Activated CD8-positive, alpha-beta T cell treated with anti-CD3 and anti-CD28 coated beads for 36 hours (primary cell): ENCODE measurements at regions not wholly inside any gene's neighbourhood (a gene's known extent, or its start where the extent isn't known, plus 50 kb on each side); places are given as distances from the start of the nearest gene placed in this dataset.

Experiments
- ATAC-seq: fragments of 200-7000 bp; cut with Tn5 transposase; one replicate; pipeline ENCODE4 v1.10.0; 2021; ENCODE audit warnings: mild to moderate bottlenecking, moderate library complexity
- CTCF ChIA-PET: fragments of 350-600 bp; sonication (Branson Sonifier 250); formaldehyde crosslinking; loops from one replicate; lab custom pipeline; 2021; ENCODE audit warnings: antibody characterized with exemption; lab: Charles Lee
- POLR2A ChIA-PET: fragments of 350-600 bp; sonication (Branson Sonifier 250); formaldehyde crosslinking; loops from one replicate; lab custom pipeline; 2021; ENCODE audit warnings: antibody characterized with exemption; lab: Charles Lee
- DNase-seq: peaks from one replicate; pipeline ENCODE4 v3.0.0-alpha.2; 2020
- H3K27ac Mint-ChIP-seq: one replicate; pipeline ENCODE4 v1.8.0; 2021; ENCODE audit warnings: mild to moderate bottlenecking, mixed read lengths
- H3K27me3 Mint-ChIP-seq: one replicate; pipeline ENCODE4 v1.8.0; 2021; ENCODE audit warnings: mixed read lengths
- H3K36me3 Mint-ChIP-seq: one replicate; pipeline ENCODE4 v1.8.0; 2021; ENCODE audit warnings: low read depth, mixed read lengths
- H3K4me1 Mint-ChIP-seq: one replicate; pipeline ENCODE4 v1.8.0; 2021; ENCODE audit warnings: low read depth, mixed read lengths
- H3K4me3 Mint-ChIP-seq: one replicate; pipeline ENCODE4 v1.8.0; 2021; ENCODE audit warnings: mild to moderate bottlenecking, moderate library complexity, mixed read lengths
- H3K9me3 Mint-ChIP-seq: one replicate; pipeline ENCODE4 v1.8.0; 2021; ENCODE audit warnings: mixed read lengths
- intact Hi-C: fragments of 100-400 bp; cut with micrococcal nuclease; formaldehyde crosslinking; loops from one replicate; pipeline ENCODE4 v1.10.0; 2022
- TF ChIP-seq, protein P1 (sequence below): fragments of 200-600 bp; IDR thresholded peaks from one replicate; pipeline ENCODE4 v1.8.0; 2022; ENCODE audit warnings: antibody characterized with exemption, mild to moderate bottlenecking

- POLR2A ChIA-PET, result no interaction called here
- H3K27me3 Mint-ChIP-seq, result peaks cover 23% of the 10 kb centered on the region
- CTCF ChIA-PET, result no interaction called here
- DNase-seq, result no peak
- H3K4me3 Mint-ChIP-seq, result no peak overlapping the region
- no peaks in the 10 kb centered on the region for H3K36me3 Mint-ChIP-seq
- ATAC-seq, result no peak
- intact Hi-C loops, result no loop called here
- peaks cover 14% of the 10 kb centered on the region for H3K4me1 Mint-ChIP-seq
- H3K27ac Mint-ChIP-seq, result no peak overlapping the region
- TF ChIP-seq, protein P1, sequence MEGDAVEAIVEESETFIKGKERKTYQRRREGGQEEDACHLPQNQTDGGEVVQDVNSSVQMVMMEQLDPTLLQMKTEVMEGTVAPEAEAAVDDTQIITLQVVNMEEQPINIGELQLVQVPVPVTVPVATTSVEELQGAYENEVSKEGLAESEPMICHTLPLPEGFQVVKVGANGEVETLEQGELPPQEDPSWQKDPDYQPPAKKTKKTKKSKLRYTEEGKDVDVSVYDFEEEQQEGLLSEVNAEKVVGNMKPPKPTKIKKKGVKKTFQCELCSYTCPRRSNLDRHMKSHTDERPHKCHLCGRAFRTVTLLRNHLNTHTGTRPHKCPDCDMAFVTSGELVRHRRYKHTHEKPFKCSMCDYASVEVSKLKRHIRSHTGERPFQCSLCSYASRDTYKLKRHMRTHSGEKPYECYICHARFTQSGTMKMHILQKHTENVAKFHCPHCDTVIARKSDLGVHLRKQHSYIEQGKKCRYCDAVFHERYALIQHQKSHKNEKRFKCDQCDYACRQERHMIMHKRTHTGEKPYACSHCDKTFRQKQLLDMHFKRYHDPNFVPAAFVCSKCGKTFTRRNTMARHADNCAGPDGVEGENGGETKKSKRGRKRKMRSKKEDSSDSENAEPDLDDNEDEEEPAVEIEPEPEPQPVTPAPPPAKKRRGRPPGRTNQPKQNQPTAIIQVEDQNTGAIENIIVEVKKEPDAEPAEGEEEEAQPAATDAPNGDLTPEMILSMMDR, result no peak
- no peaks in the 10 kb centered on the region for H3K9me3 Mint-ChIP-seq
These were observed 889.1 kb upstream of the ZEB2 start for GRCh38 chr2:145408980-145409379.

GRCh38 chr2:145404690-145405089, 884.8 kb upstream of the ZEB2 start:
- CTCF ChIA-PET, result no interaction called here
- no peak overlapping the region for H3K27ac Mint-ChIP-seq
- no peaks in the 10 kb centered on the region for H3K4me1 Mint-ChIP-seq
- no peaks in the 10 kb centered on the region for H3K9me3 Mint-ChIP-seq
- ATAC-seq (no peak), DNase-seq (no peak)
- H3K27me3 Mint-ChIP-seq, result peaks cover 5% of the 10 kb centered on the region
- POLR2A ChIA-PET, result no interaction called here
- intact Hi-C loops, result no loop called here
- H3K4me3 Mint-ChIP-seq, result no peak overlapping the region
- TF ChIP-seq, protein P1, result no peak
- H3K36me3 Mint-ChIP-seq, result no peaks in the 10 kb centered on the region

DNA sequence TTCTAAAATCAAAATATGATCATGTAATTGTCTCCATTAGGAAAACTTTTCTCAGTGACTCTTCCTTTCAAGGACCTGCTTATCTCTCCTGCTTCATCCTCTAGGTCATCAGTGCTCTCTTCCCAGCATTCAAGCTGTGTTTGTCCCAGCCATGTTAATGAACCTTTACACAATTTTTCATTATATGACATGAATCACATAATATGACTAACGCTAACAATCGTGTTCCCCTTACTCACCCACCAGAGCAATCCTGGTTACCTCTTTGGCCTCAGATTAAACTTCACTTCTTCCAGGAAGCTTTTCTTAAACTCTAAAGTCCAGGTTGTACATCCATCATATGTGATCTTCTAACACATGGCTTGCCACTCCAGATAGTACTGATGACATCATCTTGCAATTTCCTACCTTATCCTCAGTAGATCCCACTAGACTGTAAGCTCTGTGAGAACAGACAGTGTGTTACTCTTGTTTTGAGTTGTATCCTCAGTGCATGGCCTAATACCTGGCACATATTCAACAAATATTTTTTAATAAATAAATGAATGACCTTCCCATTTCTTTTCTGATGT, 882.9 kb upstream of the ZEB2 start:
- POLR2A ChIA-PET, result no interaction called here
- Mint-ChIP-seq H3K4me1 (no peaks in the 10 kb centered on the region), H3K4me3 (no peak overlapping the region), H3K27ac (no peak overlapping the region), H3K36me3 (no peaks in the 10 kb centered on the region), H3K27me3 (peaks cover 5% of the 10 kb centered on the region), H3K9me3 (no peaks in the 10 kb centered on the region)
- intact Hi-C loops, result no loop called here
- TF ChIP-seq, protein P1, result no peak
- DNase-seq, result no peak
- CTCF ChIA-PET, result interaction anchor here (0.7 kb wide), 1 partner anchor 9 kb away, joined by 3 read pairs; no protein-coding TSS in a partner anchor
- no peak for ATAC-seq

GRCh38 chr2:145399131-145399530, 879.2 kb upstream of the ZEB2 start:
- CTCF ChIA-PET, result no interaction called here
- POLR2A ChIA-PET, result no interaction called here
- Mint-ChIP-seq H3K36me3 (no peaks in the 10 kb centered on the region), H3K27me3 (no peaks in the 10 kb centered on the region), H3K4me3 (no peak overlapping the region), H3K9me3 (no peaks in the 10 kb centered on the region), H3K27ac (no peak overlapping the region), H3K4me1 (no peaks in the 10 kb centered on the region)
- TF ChIP-seq, protein P1, result no peak
- DNase-seq, result no peak
- no peak for ATAC-seq
- intact Hi-C loops, result no loop called here

DNA sequence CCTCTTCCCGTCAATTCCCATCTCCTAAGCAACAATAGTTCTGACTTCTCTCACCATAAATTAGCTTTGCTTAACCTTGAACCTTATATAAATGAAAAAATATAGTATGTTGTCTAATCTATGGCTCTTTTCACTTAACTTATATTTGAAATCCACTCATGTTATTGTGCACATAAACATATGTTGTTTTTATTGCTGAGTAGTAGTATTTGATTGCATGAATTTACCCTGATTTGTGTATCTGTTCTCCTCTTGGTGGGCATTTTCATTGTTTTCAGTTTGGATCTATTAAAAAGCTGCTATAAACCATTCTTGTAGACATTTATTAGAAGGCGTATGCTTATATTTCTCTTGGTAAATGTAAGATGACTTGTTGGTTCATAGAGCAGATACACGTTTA, 874.3 kb upstream of the ZEB2 start:
- Mint-ChIP-seq H3K27ac (no peak overlapping the region), H3K27me3 (no peaks in the 10 kb centered on the region), H3K4me1 (no peaks in the 10 kb centered on the region), H3K4me3 (no peak overlapping the region), H3K36me3 (no peaks in the 10 kb centered on the region), H3K9me3 (no peaks in the 10 kb centered on the region)
- TF ChIP-seq, protein P1, result no peak
- ATAC-seq (no peak), DNase-seq (no peak)
- CTCF ChIA-PET, result no interaction called here
- intact Hi-C loops, result no loop called here
- POLR2A ChIA-PET, result no interaction called here
